Stimulated activated naive B cell treated with anti-CD40 and anti-IgM and Interleukin-4, amounts not matched to agents 10 μg/mL and 1 μg/mL and 100 μg/mL, for 72 hours (primary cell): ENCODE measurements at regions not wholly inside any gene's neighbourhood (a gene's known extent, or its start where the extent isn't known, plus 50 kb on each side); places are given as distances from the start of the nearest gene placed in this dataset.

ENCODE experiments used
- ATAC-seq, 2 donors: fragments of 150-1000 bp; cut with Tn5 transposase; replicated peaks; 2 replicates each; pipeline ENCODE4 v1.10.0; 2021; ENCODE audit warnings: moderate library complexity in 1 of 2
- DNase-seq: peaks from one replicate; pipeline ENCODE4 v3.0.0; 2021
- H3K27ac Mint-ChIP-seq: one replicate; pipeline ENCODE4 v1.8.0; 2022; ENCODE audit warnings: mild to moderate bottlenecking, mixed read lengths
- H3K27me3 Mint-ChIP-seq, 2 donors: one replicate each; pipeline ENCODE4 v1.8.0; 2022; ENCODE audit warnings: mixed read lengths in 2 of 2
- H3K36me3 Mint-ChIP-seq, 2 donors: one replicate each; pipeline ENCODE4 v1.8.0; 2022; ENCODE audit warnings: mixed read lengths in 2 of 2, mild to moderate bottlenecking in 1 of 2
- H3K4me1 Mint-ChIP-seq, 2 donors: one replicate each; pipeline ENCODE4 v1.8.0; 2022; ENCODE audit warnings: mixed read lengths in 2 of 2, mild to moderate bottlenecking in 1 of 2
- H3K4me3 Mint-ChIP-seq, 2 donors: one replicate each; pipeline ENCODE4 v1.8.0; 2022; ENCODE audit warnings: mild to moderate bottlenecking in 2 of 2, mixed read lengths in 2 of 2, moderate library complexity in 1 of 2
- H3K9me3 Mint-ChIP-seq, 2 donors: one replicate each; pipeline ENCODE4 v1.8.0; 2022; ENCODE audit warnings: mixed read lengths in 2 of 2, mild to moderate bottlenecking in 1 of 2

- no peak for DNase-seq
Measured at GRCh38 chr2:236847538-236848263, 238.0 kb upstream of the COPS8 start.

GRCh38 chr2:236848501-236848900, 237.2 kb upstream of the COPS8 start:
- no peak for ATAC-seq
- peaks cover 0 to 3% of the 10 kb centered on the region in 2 donors for H3K36me3 Mint-ChIP-seq
- no peaks in the 10 kb centered on the region for H3K4me1 Mint-ChIP-seq

More at GRCh38 chr2:236847538-236848263, 238.0 kb upstream of the COPS8 start:
- H3K27ac Mint-ChIP-seq: no peak overlapping the region
- no peaks in the 10 kb centered on the region for H3K4me1 Mint-ChIP-seq
- ATAC-seq: no peak
- H3K9me3 Mint-ChIP-seq: peaks cover 0 to 3% of the 10 kb centered on the region in 2 donors
- H3K27me3 Mint-ChIP-seq: peaks cover 8 to 11% of the 10 kb centered on the region in 2 donors
- H3K4me3 Mint-ChIP-seq: no peak overlapping the region
- H3K36me3 Mint-ChIP-seq: peaks cover 0 to 3% of the 10 kb centered on the region in 2 donors

GRCh38 chr2:236849508-236849907, 236.2 kb upstream of the COPS8 start:
- H3K27me3 Mint-ChIP-seq: peaks cover 4 to 11% of the 10 kb centered on the region in 2 donors
- no peaks in the 10 kb centered on the region for H3K4me1 Mint-ChIP-seq
- H3K36me3 Mint-ChIP-seq: peaks cover 0 to 3% of the 10 kb centered on the region in 2 donors
- DNase-seq (no peak), ATAC-seq (no peak)
- no peak overlapping the region for H3K27ac Mint-ChIP-seq
- no peak overlapping the region for H3K4me3 Mint-ChIP-seq
- peaks cover 0 to 2% of the 10 kb centered on the region in 2 donors for H3K9me3 Mint-ChIP-seq

More at GRCh38 chr2:236848501-236848900, 237.2 kb upstream of the COPS8 start:
- Mint-ChIP-seq H3K4me3 (no peak overlapping the region), H3K9me3 (peaks cover 0 to 3% of the 10 kb centered on the region in 2 donors), H3K27ac (no peak overlapping the region), H3K27me3 (peaks cover 8 to 11% of the 10 kb centered on the region in 2 donors)
- DNase-seq: no peak

- no peaks in the 10 kb centered on the region for H3K4me1 Mint-ChIP-seq
- DNase-seq (no peak), ATAC-seq (no peak)
- peaks cover 4 to 11% of the 10 kb centered on the region in 2 donors for H3K27me3 Mint-ChIP-seq
- H3K27ac Mint-ChIP-seq: no peak overlapping the region
- no peak overlapping the region for H3K4me3 Mint-ChIP-seq
- H3K9me3 Mint-ChIP-seq: peaks cover 0 to 2% of the 10 kb centered on the region in 2 donors
- peaks cover 0 to 3% of the 10 kb centered on the region in 2 donors for H3K36me3 Mint-ChIP-seq
Measured at GRCh38 chr2:236849940-236850339, 235.7 kb upstream of the COPS8 start.

GRCh38 chr2:236851187-236851586, 234.5 kb upstream of the COPS8 start:
- Mint-ChIP-seq H3K36me3 (no peaks in the 10 kb centered on the region), H3K4me1 (no peaks in the 10 kb centered on the region), H3K27ac (no peak overlapping the region), H3K9me3 (peaks cover 5% of the 10 kb centered on the region in 2 donors), H3K27me3 (peaks cover 0 to 6% of the 10 kb centered on the region in 2 donors), H3K4me3 (no peak overlapping the region)
- DNase-seq: no peak
- no peak for ATAC-seq

- no peak for ATAC-seq
- peaks cover 4 to 6% of the 10 kb centered on the region in 2 donors for H3K27me3 Mint-ChIP-seq
- no peaks in the 10 kb centered on the region for H3K36me3 Mint-ChIP-seq
- no peak overlapping the region for H3K27ac Mint-ChIP-seq
- H3K9me3 Mint-ChIP-seq: peaks cover 5% of the 10 kb centered on the region in 2 donors
- no peak for DNase-seq
- H3K4me1 Mint-ChIP-seq: no peaks in the 10 kb centered on the region
- no peak overlapping the region for H3K4me3 Mint-ChIP-seq
Measured at GRCh38 chr2:236852100-236852976, 233.4 kb upstream of the COPS8 start.

GRCh38 chr2:236852977-236853374, 232.7 kb upstream of the COPS8 start:
- H3K9me3 Mint-ChIP-seq: peaks cover 5% of the 10 kb centered on the region in 2 donors
- H3K27ac Mint-ChIP-seq: no peak overlapping the region
- no peak overlapping the region for H3K4me3 Mint-ChIP-seq
- no peaks in the 10 kb centered on the region for H3K36me3 Mint-ChIP-seq
- no peaks in the 10 kb centered on the region for H3K4me1 Mint-ChIP-seq
- ATAC-seq (no peak), DNase-seq (no peak)
- H3K27me3 Mint-ChIP-seq: peaks cover 4 to 6% of the 10 kb centered on the region in 2 donors

GRCh38 chr2:236853585-236854051, 232.1 kb upstream of the COPS8 start:
- Mint-ChIP-seq H3K9me3 (peaks cover 5% of the 10 kb centered on the region in 2 donors), H3K36me3 (no peaks in the 10 kb centered on the region), H3K4me3 (no peak overlapping the region), H3K27ac (no peak overlapping the region), H3K27me3 (peaks cover 8 to 10% of the 10 kb centered on the region in 2 donors), H3K4me1 (no peaks in the 10 kb centered on the region)
- no peak for ATAC-seq
- no peak for DNase-seq

GRCh38 chr2:236855176-236855865, 230.4 kb upstream of the COPS8 start:
- Mint-ChIP-seq H3K27me3 (peaks cover 4 to 8% of the 10 kb centered on the region in 2 donors), H3K9me3 (peaks cover 4 to 5% of the 10 kb centered on the region in 2 donors), H3K4me1 (no peaks in the 10 kb centered on the region), H3K4me3 (no peak overlapping the region), H3K36me3 (no peaks in the 10 kb centered on the region), H3K27ac (no peak overlapping the region)
- ATAC-seq: no peak
- DNase-seq: no peak

- H3K4me1 Mint-ChIP-seq: no peaks in the 10 kb centered on the region
- peaks cover 4 to 5% of the 10 kb centered on the region in 2 donors for H3K9me3 Mint-ChIP-seq
- H3K36me3 Mint-ChIP-seq: no peaks in the 10 kb centered on the region
- H3K4me3 Mint-ChIP-seq: no peak overlapping the region
- ATAC-seq (no peak), DNase-seq (no peak)
- H3K27ac Mint-ChIP-seq: no peak overlapping the region
- H3K27me3 Mint-ChIP-seq: peaks cover 4 to 8% of the 10 kb centered on the region in 2 donors
Measured at GRCh38 chr2:236855866-236856847, 229.5 kb upstream of the COPS8 start.

- H3K27me3 Mint-ChIP-seq: peaks cover 4 to 8% of the 10 kb centered on the region in 2 donors
- H3K4me1 Mint-ChIP-seq: no peaks in the 10 kb centered on the region
- H3K9me3 Mint-ChIP-seq: peaks cover 4 to 5% of the 10 kb centered on the region in 2 donors
- no peaks in the 10 kb centered on the region for H3K36me3 Mint-ChIP-seq
- no peak overlapping the region for H3K27ac Mint-ChIP-seq
- DNase-seq (no peak), ATAC-seq (no peak)
- H3K4me3 Mint-ChIP-seq: no peak overlapping the region
Measured at GRCh38 chr2:236856848-236857235, 228.8 kb upstream of the COPS8 start.

- no peak for ATAC-seq
- Mint-ChIP-seq H3K4me3 (no peak overlapping the region), H3K36me3 (no peaks in the 10 kb centered on the region), H3K27ac (no peak overlapping the region), H3K4me1 (no peaks in the 10 kb centered on the region), H3K27me3 (peaks cover 4 to 8% of the 10 kb centered on the region in 2 donors), H3K9me3 (peaks cover 4 to 5% of the 10 kb centered on the region in 2 donors)
- no peak for DNase-seq
Measured at GRCh38 chr2:236857246-236857645, 228.4 kb upstream of the COPS8 start.

GRCh38 chr2:236857781-236858180, 227.9 kb upstream of the COPS8 start:
- H3K27me3 Mint-ChIP-seq: peaks cover 4 to 8% of the 10 kb centered on the region in 2 donors
- peaks cover 5% of the 10 kb centered on the region in 2 donors for H3K9me3 Mint-ChIP-seq
- no peaks in the 10 kb centered on the region for H3K4me1 Mint-ChIP-seq
- no peak overlapping the region for H3K4me3 Mint-ChIP-seq
- DNase-seq (no peak), ATAC-seq (no peak)
- no peaks in the 10 kb centered on the region for H3K36me3 Mint-ChIP-seq
- no peak overlapping the region for H3K27ac Mint-ChIP-seq
